ENCODE measurements at regions not wholly inside any gene's neighbourhood (a gene's known extent, or its start where the extent isn't known, plus 50 kb on each side); places are given as distances from the start of the nearest gene placed in this dataset.

- TF ChIP-seq RAD21 (IDR thresholded peaks at IDR 0.05; ENCODE audit: low read depth) (no peak), TAF1 (IDR thresholded peaks at IDR 0.05; ENCODE audit: low read depth) (no peak), MAX (IDR thresholded peaks at IDR 0.05) (no peak), EP300 (IDR thresholded peaks at IDR 0.05; ENCODE audit: borderline replicate concordance) (no peak), FOXM1 (IDR thresholded peaks at IDR 0.05; ENCODE audit: borderline replicate concordance, low read depth) (no peak), ZBTB7A (IDR thresholded peaks at IDR 0.05; ENCODE audit: low read depth) (no peak), USF1 (IDR thresholded peaks at IDR 0.05) (no peak)
Measured at GRCh38 chr4:31327031-31327430, 606.9 kb downstream of the PCDH7 start.
